Vagina (tissue), 2 donors: ENCODE measurements at regions not wholly inside any gene's neighbourhood (a gene's known extent, or its start where the extent isn't known, plus 50 kb on each side); places are given as distances from the start of the nearest gene placed in this dataset.

Source experiments
- DNase-seq, 2 donors: peaks; one replicate each; pipeline ENCODE4 v3.0.0-alpha.2; 2017; ENCODE audit errors: extremely low spot score in 2 of 2
- H3K27ac ChIP-seq: fragments of 200-600 bp; sonication (generic); one replicate; pipeline ENCODE4 v1.5.1; 2019
- H3K27me3 ChIP-seq: fragments of 200-600 bp; sonication (generic); one replicate; pipeline ENCODE4 v1.5.1; 2019
- H3K36me3 ChIP-seq, 2 donors: fragments of 200-600 bp; sonication (generic); one replicate each; pipeline ENCODE4 v1.5.1; 2017 to 2019
- H3K4me1 ChIP-seq: fragments of 200-600 bp; sonication (generic); one replicate; pipeline ENCODE4 v1.5.1; 2019
- H3K4me3 ChIP-seq, 2 donors: fragments of 200-600 bp; sonication (generic); 1 replicate in 1 of 2; 2 replicates in 1 of 2; pipeline ENCODE4 v1.5.1; 2016 to 2019
- H3K9me3 ChIP-seq: fragments of 200-600 bp; sonication (generic); one replicate; pipeline ENCODE4 v1.5.1; 2019
- CTCF ChIP-seq, 3 experiments: fragments of 450-650 bp in 2 of 3; fragments of 200-600 bp in 1 of 3; sonication (generic) in 1 of 3; IDR thresholded peaks; one replicate each; pipeline ENCODE4 v1.5.1; 2017 to 2019; ENCODE audit warnings: antibody characterized with exemption in 3 of 3, mild to moderate bottlenecking in 2 of 3, moderate library complexity in 2 of 3
- POLR2A ChIP-seq, 2 donors: fragments of 450-650 bp; IDR thresholded peaks; one replicate each; pipeline ENCODE4 v1.6.1; 2017; ENCODE audit warnings: antibody characterized with exemption in 2 of 2, mild to moderate bottlenecking in 2 of 2, moderate library complexity in 2 of 2
- POLR2AphosphoS5 ChIP-seq, 2 donors: sonication (generic); formaldehyde crosslinking; IDR thresholded peaks; one replicate each; pipeline ENCODE4 v1.9.0; 2017; ENCODE audit warnings: antibody characterized with exemption in 2 of 2, mild to moderate bottlenecking in 2 of 2, low read depth in 1 of 2; ENCODE audit not compliant: insufficient read depth in 1 of 2
- intact Hi-C: fragments of 100-400 bp; cut with DNase I; formaldehyde crosslinking; loops from one replicate; pipeline ENCODE4 v1.15.1; 2023

- Histone ChIP-seq H3K4me3 (no peak overlapping the region), H3K27me3 (no peaks in the 10 kb centered on the region), H3K4me1 (peaks cover 8% of the 10 kb centered on the region), H3K36me3 (no peaks in the 10 kb centered on the region), H3K9me3 (no peaks in the 10 kb centered on the region), H3K27ac (no peak overlapping the region)
- intact Hi-C loops, result no loop called here
- no peak for DNase-seq
- no peak for TF ChIP-seq POLR2AphosphoS5 (IDR thresholded peaks at IDR 0.05; ENCODE audit: insufficient read depth in 1 of 2, low read depth in 1 of 2)
- TF ChIP-seq CTCF (IDR thresholded peaks at IDR 0.05), result no peak
- no peak for TF ChIP-seq POLR2A (IDR thresholded peaks at IDR 0.05)
Measured at GRCh38 chr2:144323946-144324345, 196.0 kb downstream of the ZEB2 start.

- H3K36me3 ChIP-seq, result no peaks in the 10 kb centered on the region
- H3K27ac ChIP-seq, result no peak overlapping the region
- no peak for DNase-seq
- no peak for TF ChIP-seq POLR2AphosphoS5 (IDR thresholded peaks at IDR 0.05; ENCODE audit: insufficient read depth in 1 of 2, low read depth in 1 of 2)
- TF ChIP-seq CTCF (IDR thresholded peaks at IDR 0.05), result no peak
- TF ChIP-seq POLR2A (IDR thresholded peaks at IDR 0.05), result no peak
- peaks cover 8% of the 10 kb centered on the region for H3K4me1 ChIP-seq
- no peak overlapping the region for H3K4me3 ChIP-seq
- no peaks in the 10 kb centered on the region for H3K27me3 ChIP-seq
- intact Hi-C loops, result no loop called here
- no peaks in the 10 kb centered on the region for H3K9me3 ChIP-seq
Measured at GRCh38 chr2:144322379-144322778, 197.5 kb downstream of the ZEB2 start.

GRCh38 chr2:144320491-144320890 is 199.4 kb downstream of the ZEB2 start:
- Histone ChIP-seq H3K27ac (no peak overlapping the region), H3K27me3 (no peaks in the 10 kb centered on the region), H3K4me1 (peaks cover 8% of the 10 kb centered on the region), H3K9me3 (no peaks in the 10 kb centered on the region), H3K4me3 (no peak overlapping the region), H3K36me3 (no peaks in the 10 kb centered on the region)
- DNase-seq, result no peak
- TF ChIP-seq POLR2AphosphoS5 (IDR thresholded peaks at IDR 0.05; ENCODE audit: insufficient read depth in 1 of 2, low read depth in 1 of 2) (no peak), POLR2A (IDR thresholded peaks at IDR 0.05) (no peak), CTCF (IDR thresholded peaks at IDR 0.05) (no peak)
- intact Hi-C loops, result no loop called here

GRCh38 chr2:144317071-144317738 is 202.7 kb downstream of the ZEB2 start:
- intact Hi-C loops, result no loop called here
- no peaks in the 10 kb centered on the region for H3K27me3 ChIP-seq
- no peaks in the 10 kb centered on the region for H3K36me3 ChIP-seq
- no peaks in the 10 kb centered on the region for H3K9me3 ChIP-seq
- no peak overlapping the region for H3K4me3 ChIP-seq
- no peak for TF ChIP-seq POLR2AphosphoS5 (IDR thresholded peaks at IDR 0.05; ENCODE audit: insufficient read depth in 1 of 2, low read depth in 1 of 2)
- no peak for TF ChIP-seq CTCF (IDR thresholded peaks at IDR 0.05)
- no peak for TF ChIP-seq POLR2A (IDR thresholded peaks at IDR 0.05)
- no peak overlapping the region for H3K27ac ChIP-seq
- peaks cover 8% of the 10 kb centered on the region for H3K4me1 ChIP-seq
- no peak for DNase-seq

- Histone ChIP-seq H3K27me3 (no peaks in the 10 kb centered on the region), H3K27ac (no peak overlapping the region), H3K9me3 (no peaks in the 10 kb centered on the region), H3K4me1 (no peaks in the 10 kb centered on the region), H3K36me3 (no peaks in the 10 kb centered on the region), H3K4me3 (no peak overlapping the region)
- TF ChIP-seq CTCF (IDR thresholded peaks at IDR 0.05) (no peak), POLR2AphosphoS5 (IDR thresholded peaks at IDR 0.05; ENCODE audit: insufficient read depth in 1 of 2, low read depth in 1 of 2) (no peak), POLR2A (IDR thresholded peaks at IDR 0.05) (no peak)
- intact Hi-C loops, result no loop called here
- no peak for DNase-seq
Measured at GRCh38 chr2:144310889-144311608, 208.9 kb downstream of the ZEB2 start.
